NT2/D1 (cell line): ENCODE measurements at regions not wholly inside any gene's neighbourhood (a gene's known extent, or its start where the extent isn't known, plus 50 kb on each side); places are given as distances from the start of the nearest gene placed in this dataset.
"Not testable (repeated sequence)": the region's sequence is repeated elsewhere in the genome, so short reads cannot be mapped to it uniquely, and the experiment has no call there.

ENCODE experiments used
- SUZ12 ChIP-seq: IDR thresholded peaks from 2 replicates; pipeline ENCODE4 v1.6.1; 2011; ENCODE audit not compliant: insufficient read length, insufficient read depth; ENCODE audit errors: extremely low read depth
- YY1 ChIP-seq: IDR thresholded peaks from 2 replicates; pipeline ENCODE4 v1.6.1; 2011; ENCODE audit not compliant: insufficient read length, insufficient read depth

DNA sequence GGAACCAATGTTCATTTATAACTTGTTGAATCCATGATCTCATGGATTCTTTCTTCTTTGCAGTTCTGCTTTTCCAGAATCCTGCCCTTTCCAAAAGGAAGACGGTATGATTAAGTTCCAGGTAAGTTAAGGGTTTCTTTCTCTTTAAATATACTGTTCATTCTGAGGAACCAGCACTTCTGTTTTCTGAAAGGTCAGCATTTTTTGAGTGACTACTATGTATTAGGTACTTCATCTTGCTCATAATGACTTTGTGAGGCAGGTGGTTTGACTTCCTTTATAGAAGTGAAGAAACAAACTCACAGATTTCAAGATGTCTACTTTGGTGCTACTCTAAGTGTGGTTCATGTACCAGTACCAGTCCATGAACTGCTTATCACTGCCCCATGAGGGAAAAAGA, 107.4 kb upstream of the GPR39 start:
- not testable (repeated sequence) for TF ChIP-seq YY1, SUZ12
